ENCODE measurements at regions not wholly inside any gene's neighbourhood (a gene's known extent, or its start where the extent isn't known, plus 50 kb on each side); places are given as distances from the start of the nearest gene placed in this dataset.
"Not testable (repeated sequence)": the region's sequence is repeated elsewhere in the genome, so short reads cannot be mapped to it uniquely, and the experiment has no call there.

DNA sequence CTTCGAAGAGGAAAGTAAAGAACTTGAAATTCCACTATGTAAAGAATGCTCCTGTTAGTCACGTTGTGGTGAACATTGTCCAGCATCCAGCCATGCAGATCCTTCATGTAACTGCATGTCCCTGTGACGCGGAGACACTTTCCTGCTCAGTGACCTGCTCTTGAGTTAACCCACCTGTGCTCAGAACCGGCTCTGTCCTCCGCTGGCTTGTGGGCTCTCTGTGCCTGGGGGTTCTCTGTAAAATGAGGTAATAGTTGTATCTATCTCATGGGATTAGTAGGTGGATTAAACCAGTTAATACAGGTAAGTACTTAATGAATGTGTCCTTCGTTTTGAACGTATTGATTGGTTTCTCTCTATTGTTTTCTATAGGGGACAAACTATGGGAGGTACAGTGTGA is 100.6 kb upstream of the FAM153A start:
- TF ChIP-seq, protein P1, sequence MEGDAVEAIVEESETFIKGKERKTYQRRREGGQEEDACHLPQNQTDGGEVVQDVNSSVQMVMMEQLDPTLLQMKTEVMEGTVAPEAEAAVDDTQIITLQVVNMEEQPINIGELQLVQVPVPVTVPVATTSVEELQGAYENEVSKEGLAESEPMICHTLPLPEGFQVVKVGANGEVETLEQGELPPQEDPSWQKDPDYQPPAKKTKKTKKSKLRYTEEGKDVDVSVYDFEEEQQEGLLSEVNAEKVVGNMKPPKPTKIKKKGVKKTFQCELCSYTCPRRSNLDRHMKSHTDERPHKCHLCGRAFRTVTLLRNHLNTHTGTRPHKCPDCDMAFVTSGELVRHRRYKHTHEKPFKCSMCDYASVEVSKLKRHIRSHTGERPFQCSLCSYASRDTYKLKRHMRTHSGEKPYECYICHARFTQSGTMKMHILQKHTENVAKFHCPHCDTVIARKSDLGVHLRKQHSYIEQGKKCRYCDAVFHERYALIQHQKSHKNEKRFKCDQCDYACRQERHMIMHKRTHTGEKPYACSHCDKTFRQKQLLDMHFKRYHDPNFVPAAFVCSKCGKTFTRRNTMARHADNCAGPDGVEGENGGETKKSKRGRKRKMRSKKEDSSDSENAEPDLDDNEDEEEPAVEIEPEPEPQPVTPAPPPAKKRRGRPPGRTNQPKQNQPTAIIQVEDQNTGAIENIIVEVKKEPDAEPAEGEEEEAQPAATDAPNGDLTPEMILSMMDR (IDR thresholded peaks at IDR 0.05): not testable (repeated sequence)
- TF ChIP-seq EP300 (IDR thresholded peaks at IDR 0.05): not testable (repeated sequence)
